CD4-positive, alpha-beta T cell (primary cell): ENCODE measurements at regions not wholly inside any gene's neighbourhood (a gene's known extent, or its start where the extent isn't known, plus 50 kb on each side); places are given as distances from the start of the nearest gene placed in this dataset.

Experiments
- ATAC-seq: fragments of 200-7000 bp; cut with Tn5 transposase; one replicate; pipeline ENCODE4 v1.10.0; 2022; ENCODE audit warnings: mild to moderate bottlenecking; ENCODE audit not compliant: poor library complexity
- CTCF ChIA-PET: fragments of 350-600 bp; sonication (Branson Sonifier 250); formaldehyde crosslinking; loops from one replicate; lab custom pipeline; 2021; ENCODE audit warnings: antibody characterized with exemption, inconsistent platforms; lab: Charles Lee
- POLR2A ChIA-PET: fragments of 350-600 bp; sonication (Branson Sonifier 250); formaldehyde crosslinking; loops from one replicate; lab custom pipeline; 2021; ENCODE audit warnings: antibody characterized with exemption, inconsistent platforms; lab: Charles Lee
- DNase-seq, 14 experiments: peaks; one replicate each; pipeline ENCODE4 v3.0.0-alpha.2; 2013 to 2020; ENCODE audit warnings: mixed read lengths in 2 of 14
- H3K27ac ChIP-seq, 2 donors: one replicate each; pipeline versions ENCODE4 v1.5.1 to v1.7.0; 2013; ENCODE audit warnings: low read length in 2 of 2, low read depth in 1 of 2, mild to moderate bottlenecking in 1 of 2
- H3K27me3 ChIP-seq, 2 experiments: 1 replicate in 1 of 2; 2 replicates in 1 of 2; pipeline versions ENCODE4 v1.6.1 to v1.7.0; 2013; ENCODE audit warnings: low read length in 2 of 2, control low read depth in 1 of 2, mild to moderate bottlenecking in 1 of 2, moderate library complexity in 1 of 2; ENCODE audit not compliant: insufficient read depth in 2 of 2, control insufficient read depth in 1 of 2
- H3K36me3 ChIP-seq: one replicate; pipeline ENCODE4 v1.6.1; 2013; ENCODE audit warnings: low read length, control low read depth; ENCODE audit not compliant: insufficient read depth
- H3K4me1 ChIP-seq: one replicate; pipeline ENCODE4 v1.6.1; 2013; ENCODE audit warnings: low read length, control low read depth; ENCODE audit not compliant: insufficient read depth
- H3K4me3 ChIP-seq: one replicate; pipeline ENCODE4 v1.5.1; 2013; ENCODE audit warnings: mild to moderate bottlenecking, low read length, moderate library complexity
- H3K9me3 ChIP-seq, 2 experiments: 1 replicate in 1 of 2; 2 replicates in 1 of 2; pipeline versions ENCODE4 v1.6.1 to v1.7.0; 2013; ENCODE audit warnings: low read length in 2 of 2, mild to moderate bottlenecking in 2 of 2, control low read depth in 1 of 2, moderate library complexity in 1 of 2; ENCODE audit not compliant: control insufficient read depth in 1 of 2, insufficient read depth in 1 of 2
- H3K27ac Mint-ChIP-seq: one replicate; pipeline ENCODE4 v1.8.0; 2020; ENCODE audit warnings: mixed read lengths
- H3K27me3 Mint-ChIP-seq: one replicate; pipeline ENCODE4 v1.8.0; 2021; ENCODE audit warnings: mixed read lengths
- H3K36me3 Mint-ChIP-seq: one replicate; pipeline ENCODE4 v1.8.0; 2021; ENCODE audit warnings: low read depth, mixed read lengths
- H3K4me1 Mint-ChIP-seq: one replicate; pipeline ENCODE4 v1.8.0; 2021; ENCODE audit warnings: low read depth, mixed read lengths
- H3K4me3 Mint-ChIP-seq: one replicate; pipeline ENCODE4 v1.8.0; 2020; ENCODE audit warnings: mild to moderate bottlenecking, mixed read lengths
- H3K9me3 Mint-ChIP-seq: one replicate; pipeline ENCODE4 v1.8.0; 2020; ENCODE audit warnings: mixed read lengths
- intact Hi-C, 2 experiments: fragments of 100-400 bp; cut with DNase I in 1 of 2; cut with micrococcal nuclease in 1 of 2; formaldehyde crosslinking; loops; one replicate each; pipeline versions ENCODE4 v1.15.1 to v1.9.0; 2023 to 2025; cut with DNase I, micrococcal nuclease
- TF ChIP-seq, protein P1 (sequence below): fragments of 200-600 bp; IDR thresholded peaks from one replicate; pipeline ENCODE4 v1.8.0; 2022; ENCODE audit warnings: antibody characterized with exemption, mild to moderate bottlenecking

DNA sequence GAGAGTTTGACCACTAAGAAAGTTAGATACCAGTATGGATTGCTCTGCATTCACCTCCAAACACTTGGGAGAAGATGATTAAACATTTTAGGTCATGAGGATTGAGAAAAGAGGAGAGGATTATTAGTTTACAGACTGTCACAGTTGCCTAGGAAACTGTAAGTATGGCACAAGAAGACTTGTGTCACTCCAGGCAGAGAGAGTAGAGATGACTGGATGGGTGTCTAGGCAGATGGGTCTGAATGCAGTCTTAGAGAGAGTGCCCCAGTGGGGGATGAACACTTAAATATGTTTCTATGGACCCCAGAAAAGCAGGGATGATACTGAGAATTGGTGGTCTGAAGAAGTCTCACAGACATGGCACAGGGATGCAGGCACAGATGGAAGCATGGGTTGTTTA is 477.6 kb upstream of the B3GALT2 start:
- H3K27me3 ChIP-seq = no peaks in the 10 kb centered on the region
- ATAC-seq (no peak), DNase-seq (no peak)
- no peak overlapping the region for H3K4me3 ChIP-seq
- TF ChIP-seq, protein P1, sequence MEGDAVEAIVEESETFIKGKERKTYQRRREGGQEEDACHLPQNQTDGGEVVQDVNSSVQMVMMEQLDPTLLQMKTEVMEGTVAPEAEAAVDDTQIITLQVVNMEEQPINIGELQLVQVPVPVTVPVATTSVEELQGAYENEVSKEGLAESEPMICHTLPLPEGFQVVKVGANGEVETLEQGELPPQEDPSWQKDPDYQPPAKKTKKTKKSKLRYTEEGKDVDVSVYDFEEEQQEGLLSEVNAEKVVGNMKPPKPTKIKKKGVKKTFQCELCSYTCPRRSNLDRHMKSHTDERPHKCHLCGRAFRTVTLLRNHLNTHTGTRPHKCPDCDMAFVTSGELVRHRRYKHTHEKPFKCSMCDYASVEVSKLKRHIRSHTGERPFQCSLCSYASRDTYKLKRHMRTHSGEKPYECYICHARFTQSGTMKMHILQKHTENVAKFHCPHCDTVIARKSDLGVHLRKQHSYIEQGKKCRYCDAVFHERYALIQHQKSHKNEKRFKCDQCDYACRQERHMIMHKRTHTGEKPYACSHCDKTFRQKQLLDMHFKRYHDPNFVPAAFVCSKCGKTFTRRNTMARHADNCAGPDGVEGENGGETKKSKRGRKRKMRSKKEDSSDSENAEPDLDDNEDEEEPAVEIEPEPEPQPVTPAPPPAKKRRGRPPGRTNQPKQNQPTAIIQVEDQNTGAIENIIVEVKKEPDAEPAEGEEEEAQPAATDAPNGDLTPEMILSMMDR = no peak
- no peaks in the 10 kb centered on the region for H3K27me3 Mint-ChIP-seq
- no peaks in the 10 kb centered on the region for H3K9me3 Mint-ChIP-seq
- no peaks in the 10 kb centered on the region for H3K4me1 ChIP-seq
- H3K36me3 Mint-ChIP-seq = no peaks in the 10 kb centered on the region
- H3K4me1 Mint-ChIP-seq = peaks cover 4% of the 10 kb centered on the region
- no peak overlapping the region for H3K4me3 Mint-ChIP-seq
- H3K36me3 ChIP-seq = no peaks in the 10 kb centered on the region
- intact Hi-C loops = no loop called here
- no peak overlapping the region for H3K27ac Mint-ChIP-seq
- no peaks in the 10 kb centered on the region for H3K9me3 ChIP-seq
- POLR2A ChIA-PET = no interaction called here
- no peak overlapping the region for H3K27ac ChIP-seq
- CTCF ChIA-PET = no interaction called here

DNA sequence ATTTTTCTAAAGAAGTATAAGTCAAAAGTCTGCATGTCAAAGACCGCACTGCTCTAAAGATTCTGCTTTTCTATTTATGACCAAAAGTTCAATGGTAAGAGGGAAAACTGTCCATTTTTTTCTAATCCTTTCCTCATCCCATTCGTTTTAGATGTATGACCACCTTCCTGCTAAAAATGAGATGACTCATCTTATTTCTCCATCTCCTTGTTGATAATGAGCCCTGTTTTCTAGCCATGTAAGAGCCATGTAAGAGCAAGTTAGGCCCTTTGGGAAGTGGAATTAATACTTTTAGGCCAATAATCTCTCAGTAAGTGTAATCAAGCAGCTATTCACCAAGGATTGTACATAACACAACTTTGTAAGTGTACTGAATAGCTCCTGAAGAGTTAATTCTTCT is 475.6 kb upstream of the B3GALT2 start:
- POLR2A ChIA-PET = no interaction called here
- no peaks in the 10 kb centered on the region for H3K9me3 ChIP-seq
- no peak overlapping the region for H3K27ac ChIP-seq
- DNase-seq (no peak), ATAC-seq (no peak)
- H3K27me3 ChIP-seq = no peaks in the 10 kb centered on the region
- H3K4me1 ChIP-seq = no peaks in the 10 kb centered on the region
- Mint-ChIP-seq H3K9me3 (no peaks in the 10 kb centered on the region), H3K27me3 (no peaks in the 10 kb centered on the region), H3K4me3 (no peak overlapping the region), H3K27ac (no peak overlapping the region), H3K36me3 (no peaks in the 10 kb centered on the region), H3K4me1 (peaks cover 4% of the 10 kb centered on the region)
- no peak overlapping the region for H3K4me3 ChIP-seq
- TF ChIP-seq, protein P1 = no peak
- intact Hi-C loops = no loop called here
- no peaks in the 10 kb centered on the region for H3K36me3 ChIP-seq
- CTCF ChIA-PET = no interaction called here

DNA sequence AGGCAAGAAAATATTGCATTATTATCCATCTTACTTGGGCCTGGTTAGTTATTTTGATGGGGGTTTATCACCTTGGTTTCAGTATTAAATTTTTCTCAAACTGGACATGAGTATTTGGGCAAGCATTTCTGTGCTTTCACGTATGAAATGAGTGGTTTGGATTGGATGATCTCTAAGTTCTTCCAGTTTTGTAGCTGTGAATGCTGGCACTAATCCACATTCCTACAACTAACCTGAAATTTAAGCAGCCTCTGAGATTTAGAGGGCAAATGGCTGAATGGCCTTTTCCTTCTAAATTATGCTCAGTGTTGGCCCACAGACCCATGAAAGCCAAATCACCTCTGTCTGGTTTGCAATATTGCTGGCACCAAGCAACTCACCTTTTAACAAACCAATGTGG is 475.0 kb upstream of the B3GALT2 start:
- no peaks in the 10 kb centered on the region for H3K36me3 ChIP-seq
- intact Hi-C loops = no loop called here
- H3K4me1 ChIP-seq = no peaks in the 10 kb centered on the region
- no peak overlapping the region for H3K27ac ChIP-seq
- DNase-seq = no peak
- H3K4me3 ChIP-seq = no peak overlapping the region
- CTCF ChIA-PET = no interaction called here
- H3K9me3 ChIP-seq = no peaks in the 10 kb centered on the region
- no peaks in the 10 kb centered on the region for H3K27me3 Mint-ChIP-seq
- POLR2A ChIA-PET = no interaction called here
- ATAC-seq = no peak
- no peaks in the 10 kb centered on the region for H3K36me3 Mint-ChIP-seq
- peaks cover 4% of the 10 kb centered on the region for H3K4me1 Mint-ChIP-seq
- H3K27ac Mint-ChIP-seq = no peak overlapping the region
- TF ChIP-seq, protein P1 = no peak
- no peaks in the 10 kb centered on the region for H3K9me3 Mint-ChIP-seq
- H3K27me3 ChIP-seq = no peaks in the 10 kb centered on the region
- no peak overlapping the region for H3K4me3 Mint-ChIP-seq
